ENCODE measurements at regions not wholly inside any gene's neighbourhood (a gene's known extent, or its start where the extent isn't known, plus 50 kb on each side); places are given as distances from the start of the nearest gene placed in this dataset.

DNA sequence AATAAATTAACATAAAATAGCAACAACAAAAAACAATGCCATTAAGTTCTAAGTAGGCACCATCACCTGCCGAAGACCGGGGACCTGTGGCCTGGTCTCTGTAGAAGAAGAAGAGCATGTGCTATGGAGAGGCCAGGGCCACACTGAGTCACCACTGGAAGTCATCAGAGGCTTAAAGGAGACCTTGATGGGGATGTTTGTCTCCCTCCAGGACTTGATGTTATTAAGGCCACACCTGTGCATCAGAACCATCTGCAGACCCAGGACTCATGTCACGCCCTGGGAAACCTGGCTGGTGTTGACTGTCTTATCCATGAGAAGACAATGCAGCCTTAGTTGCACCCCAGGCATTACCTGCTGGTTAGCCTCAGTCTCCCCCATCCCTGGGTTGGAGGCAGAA, 292.3 kb downstream of the AACS start:
- Histone ChIP-seq H3K79me2 (ENCODE audit: low read length) (no peaks in the 10 kb centered on the region), H3K27me3 (ENCODE audit: low read length) (peaks cover 48% of the 10 kb centered on the region), H3K9me2 (replicated peaks; ENCODE audit: low read length) (no peaks in the 10 kb centered on the region), H4K20me1 (ENCODE audit: low read length) (no peaks in the 10 kb centered on the region), H3K36me3 (ENCODE audit: low read depth, low read length) (no peaks in the 10 kb centered on the region), H3K4me3 (ENCODE audit: low read length) (no peak overlapping the region), H3K9me3 (ENCODE audit: low read length) (no peaks in the 10 kb centered on the region), H3K4me1 (ENCODE audit: insufficient read depth, low read length) (no peaks in the 10 kb centered on the region), H3K4me2 (ENCODE audit: low read length) (no peak overlapping the region), H2AFZ (ENCODE audit: low read length) (no peak overlapping the region), H3K9ac (ENCODE audit: low read length) (no peak overlapping the region), H3K27ac (ENCODE audit: low read length) (no peak overlapping the region), H3F3A (ENCODE audit: low read length, unreplicated experiment) (no peaks in the 10 kb centered on the region)
- ChIA-PET POLR2A (ENCODE audit: unreplicated experiment) (no interaction called here), CTCF (no interaction called here)
- no peak for ATAC-seq
- intact Hi-C loops (cut with micrococcal nuclease), result no loop called here
- DNase-seq, result no peak
- TF ChIP-seq EZH2 (IDR thresholded peaks at IDR 0.05; ENCODE audit: low read length, unreplicated experiment) (no peak), EZH2phosphoT487 (IDR thresholded peaks at IDR 0.05; ENCODE audit: borderline replicate concordance, low read length) (no peak)
- TF ChIP-seq, protein P1, sequence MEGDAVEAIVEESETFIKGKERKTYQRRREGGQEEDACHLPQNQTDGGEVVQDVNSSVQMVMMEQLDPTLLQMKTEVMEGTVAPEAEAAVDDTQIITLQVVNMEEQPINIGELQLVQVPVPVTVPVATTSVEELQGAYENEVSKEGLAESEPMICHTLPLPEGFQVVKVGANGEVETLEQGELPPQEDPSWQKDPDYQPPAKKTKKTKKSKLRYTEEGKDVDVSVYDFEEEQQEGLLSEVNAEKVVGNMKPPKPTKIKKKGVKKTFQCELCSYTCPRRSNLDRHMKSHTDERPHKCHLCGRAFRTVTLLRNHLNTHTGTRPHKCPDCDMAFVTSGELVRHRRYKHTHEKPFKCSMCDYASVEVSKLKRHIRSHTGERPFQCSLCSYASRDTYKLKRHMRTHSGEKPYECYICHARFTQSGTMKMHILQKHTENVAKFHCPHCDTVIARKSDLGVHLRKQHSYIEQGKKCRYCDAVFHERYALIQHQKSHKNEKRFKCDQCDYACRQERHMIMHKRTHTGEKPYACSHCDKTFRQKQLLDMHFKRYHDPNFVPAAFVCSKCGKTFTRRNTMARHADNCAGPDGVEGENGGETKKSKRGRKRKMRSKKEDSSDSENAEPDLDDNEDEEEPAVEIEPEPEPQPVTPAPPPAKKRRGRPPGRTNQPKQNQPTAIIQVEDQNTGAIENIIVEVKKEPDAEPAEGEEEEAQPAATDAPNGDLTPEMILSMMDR (conservative IDR thresholded peaks at IDR 0.05; ENCODE audit: low read depth, low read length), result no peak
- BruUV-seq (replicated peaks), result no TSS peak

DNA sequence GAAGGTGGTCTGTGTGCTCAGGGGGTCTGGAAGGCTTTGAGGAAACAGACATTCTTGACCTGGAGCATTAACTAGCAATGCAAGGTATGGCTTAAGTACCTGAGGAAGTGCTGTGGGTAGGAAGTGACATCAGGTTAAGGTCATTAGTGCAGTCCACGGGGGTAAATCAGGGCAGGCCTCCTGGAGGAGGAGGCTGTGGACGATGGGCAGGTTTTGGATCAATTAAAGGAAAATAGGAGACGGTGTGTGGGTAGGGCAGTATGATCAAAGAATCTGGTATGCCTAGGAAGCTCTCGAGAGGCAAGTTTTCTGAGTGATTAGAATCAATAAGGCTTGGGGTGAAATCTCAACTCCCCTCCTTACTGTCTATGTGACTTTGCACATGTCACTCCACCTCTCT, 295.3 kb downstream of the AACS start:
- ChIA-PET POLR2A (ENCODE audit: unreplicated experiment) (no interaction called here), CTCF (no interaction called here)
- no peak overlapping the region for H2AFZ ChIP-seq (ENCODE audit: low read length)
- H3K9me2 ChIP-seq (replicated peaks; ENCODE audit: low read length), result no peaks in the 10 kb centered on the region
- no peaks in the 10 kb centered on the region for H3K9me3 ChIP-seq (ENCODE audit: low read length)
- H3K9ac ChIP-seq (ENCODE audit: low read length), result no peak overlapping the region
- intact Hi-C loops (cut with micrococcal nuclease), result no loop called here
- no peak overlapping the region for H3K27ac ChIP-seq (ENCODE audit: low read length)
- DNase-seq (no peak), ATAC-seq (no peak)
- BruUV-seq (replicated peaks), result no TSS peak
- peaks cover 59% of the 10 kb centered on the region for H3K27me3 ChIP-seq (ENCODE audit: low read length)
- no peaks in the 10 kb centered on the region for H3K36me3 ChIP-seq (ENCODE audit: low read depth, low read length)
- no peaks in the 10 kb centered on the region for H3F3A ChIP-seq (ENCODE audit: low read length, unreplicated experiment)
- H3K4me1 ChIP-seq (ENCODE audit: insufficient read depth, low read length), result no peaks in the 10 kb centered on the region
- H3K4me3 ChIP-seq (ENCODE audit: low read length), result no peak overlapping the region
- TF ChIP-seq EZH2phosphoT487 (IDR thresholded peaks at IDR 0.05; ENCODE audit: borderline replicate concordance, low read length) (no peak), EZH2 (IDR thresholded peaks at IDR 0.05; ENCODE audit: low read length, unreplicated experiment) (no peak)
- TF ChIP-seq, protein P1 (conservative IDR thresholded peaks at IDR 0.05; ENCODE audit: low read depth, low read length), result no peak
- no peaks in the 10 kb centered on the region for H4K20me1 ChIP-seq (ENCODE audit: low read length)
- no peak overlapping the region for H3K4me2 ChIP-seq (ENCODE audit: low read length)
- no peaks in the 10 kb centered on the region for H3K79me2 ChIP-seq (ENCODE audit: low read length)

DNA sequence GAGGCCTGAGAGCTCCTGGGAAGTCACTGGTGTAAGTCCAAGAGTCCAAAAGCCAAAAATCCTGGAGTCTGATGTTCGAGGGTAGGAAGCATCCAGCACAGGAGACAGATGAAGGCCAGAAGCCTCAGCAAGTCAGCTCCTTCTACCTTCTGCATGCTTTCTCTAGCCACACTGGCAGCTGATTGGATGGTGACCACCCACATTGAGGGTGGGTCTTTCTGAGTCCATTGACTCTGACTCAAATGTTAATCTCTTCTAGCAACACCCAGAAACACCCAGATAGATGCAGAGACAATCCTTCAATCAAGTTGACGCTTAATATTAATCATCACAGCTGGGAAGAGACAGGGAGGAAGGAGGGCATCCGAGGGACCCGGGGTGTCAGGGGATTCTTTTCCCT, 305.8 kb downstream of the AACS start:
- DNase-seq (no peak), ATAC-seq (no peak)
- no peaks in the 10 kb centered on the region for H3K36me3 ChIP-seq (ENCODE audit: low read depth, low read length)
- TF ChIP-seq, protein P1 (conservative IDR thresholded peaks at IDR 0.05; ENCODE audit: low read depth, low read length), result no peak
- TF ChIP-seq EZH2 (IDR thresholded peaks at IDR 0.05; ENCODE audit: low read length, unreplicated experiment) (no peak), EZH2phosphoT487 (IDR thresholded peaks at IDR 0.05; ENCODE audit: borderline replicate concordance, low read length) (no peak)
- peaks cover 61% of the 10 kb centered on the region for H3K27me3 ChIP-seq (ENCODE audit: low read length)
- no peaks in the 10 kb centered on the region for H3K9me3 ChIP-seq (ENCODE audit: low read length)
- intact Hi-C loops (cut with micrococcal nuclease), result no loop called here
- H3K27ac ChIP-seq (ENCODE audit: low read length), result no peak overlapping the region
- no peak overlapping the region for H3K4me3 ChIP-seq (ENCODE audit: low read length)
- H3K79me2 ChIP-seq (ENCODE audit: low read length), result no peaks in the 10 kb centered on the region
- H3K4me2 ChIP-seq (ENCODE audit: low read length), result no peak overlapping the region
- H3K9ac ChIP-seq (ENCODE audit: low read length), result no peak overlapping the region
- H3F3A ChIP-seq (ENCODE audit: low read length, unreplicated experiment), result no peaks in the 10 kb centered on the region
- CTCF ChIA-PET, result no interaction called here
- no peaks in the 10 kb centered on the region for H3K4me1 ChIP-seq (ENCODE audit: insufficient read depth, low read length)
- POLR2A ChIA-PET (ENCODE audit: unreplicated experiment), result no interaction called here
- H3K9me2 ChIP-seq (replicated peaks; ENCODE audit: low read length), result no peaks in the 10 kb centered on the region
- H4K20me1 ChIP-seq (ENCODE audit: low read length), result no peaks in the 10 kb centered on the region
- no TSS peak for BruUV-seq (replicated peaks)
- no peak overlapping the region for H2AFZ ChIP-seq (ENCODE audit: low read length)

Measured in PC-3 (cell line).